ENCODE measurements at regions not wholly inside any gene's neighbourhood (a gene's known extent, or its start where the extent isn't known, plus 50 kb on each side); places are given as distances from the start of the nearest gene placed in this dataset.
"Not testable (repeated sequence)": the region's sequence is repeated elsewhere in the genome, so short reads cannot be mapped to it uniquely, and the experiment has no call there.

DNA sequence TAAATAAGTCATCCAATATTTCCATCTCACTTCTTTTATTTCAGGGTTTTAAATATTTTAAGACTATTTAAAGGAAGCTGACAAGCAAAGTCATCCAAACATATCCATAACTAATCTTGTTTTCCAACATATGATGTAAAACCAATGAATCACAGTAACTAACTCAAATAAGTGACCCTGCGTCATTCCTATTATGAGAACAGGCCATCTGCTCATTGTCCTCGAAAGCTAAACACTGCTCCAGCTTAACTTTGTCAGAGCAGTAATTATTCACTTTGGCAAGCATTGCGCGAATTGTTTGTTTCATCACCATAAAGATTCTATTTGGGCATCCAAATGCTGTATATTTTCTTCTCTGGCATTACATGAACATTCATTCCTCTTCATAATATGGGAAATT lies 99.1 kb downstream of the CAPZA3 start:
- no peak overlapping the region for H3K4me3 ChIP-seq (replicated peaks; ENCODE audit: low read depth, low read length)
- DNase-seq (ENCODE audit: extremely low read depth, low read depth), result no peak
- TF ChIP-seq, protein P1, sequence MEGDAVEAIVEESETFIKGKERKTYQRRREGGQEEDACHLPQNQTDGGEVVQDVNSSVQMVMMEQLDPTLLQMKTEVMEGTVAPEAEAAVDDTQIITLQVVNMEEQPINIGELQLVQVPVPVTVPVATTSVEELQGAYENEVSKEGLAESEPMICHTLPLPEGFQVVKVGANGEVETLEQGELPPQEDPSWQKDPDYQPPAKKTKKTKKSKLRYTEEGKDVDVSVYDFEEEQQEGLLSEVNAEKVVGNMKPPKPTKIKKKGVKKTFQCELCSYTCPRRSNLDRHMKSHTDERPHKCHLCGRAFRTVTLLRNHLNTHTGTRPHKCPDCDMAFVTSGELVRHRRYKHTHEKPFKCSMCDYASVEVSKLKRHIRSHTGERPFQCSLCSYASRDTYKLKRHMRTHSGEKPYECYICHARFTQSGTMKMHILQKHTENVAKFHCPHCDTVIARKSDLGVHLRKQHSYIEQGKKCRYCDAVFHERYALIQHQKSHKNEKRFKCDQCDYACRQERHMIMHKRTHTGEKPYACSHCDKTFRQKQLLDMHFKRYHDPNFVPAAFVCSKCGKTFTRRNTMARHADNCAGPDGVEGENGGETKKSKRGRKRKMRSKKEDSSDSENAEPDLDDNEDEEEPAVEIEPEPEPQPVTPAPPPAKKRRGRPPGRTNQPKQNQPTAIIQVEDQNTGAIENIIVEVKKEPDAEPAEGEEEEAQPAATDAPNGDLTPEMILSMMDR (IDR thresholded peaks at IDR 0.05; ENCODE audit: low read depth, low read length, missing control alignments), result no peak

DNA sequence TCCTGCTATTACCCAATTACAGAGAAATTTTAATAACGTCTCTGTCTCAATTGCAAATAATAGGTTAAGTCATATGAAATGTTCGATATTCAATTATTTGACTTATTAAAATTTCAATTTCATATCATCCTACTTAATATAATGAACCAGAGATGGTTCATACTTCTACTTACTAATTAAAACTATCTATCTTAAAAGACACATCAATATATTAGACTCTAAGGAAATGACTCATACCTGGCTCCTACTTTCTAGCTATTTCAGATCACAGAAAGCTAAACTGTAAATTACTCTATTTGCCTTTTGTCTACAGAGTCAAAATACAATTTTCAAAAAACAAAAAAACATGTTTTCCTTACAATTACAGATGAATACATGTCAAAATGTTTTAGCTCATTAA lies 99.6 kb downstream of the CAPZA3 start:
- TF ChIP-seq, protein P1 (IDR thresholded peaks at IDR 0.05; ENCODE audit: low read depth, low read length, missing control alignments), result no peak
- DNase-seq (ENCODE audit: extremely low read depth, low read depth), result no peak
- H3K4me3 ChIP-seq (replicated peaks; ENCODE audit: low read depth, low read length), result no peak overlapping the region

- not testable (repeated sequence) for DNase-seq (ENCODE audit: extremely low read depth, low read depth); H3K4me3 ChIP-seq (replicated peaks; ENCODE audit: low read depth, low read length)
Measured at GRCh38 chr12:18840997-18841396, 103.1 kb downstream of the CAPZA3 start.

DNA sequence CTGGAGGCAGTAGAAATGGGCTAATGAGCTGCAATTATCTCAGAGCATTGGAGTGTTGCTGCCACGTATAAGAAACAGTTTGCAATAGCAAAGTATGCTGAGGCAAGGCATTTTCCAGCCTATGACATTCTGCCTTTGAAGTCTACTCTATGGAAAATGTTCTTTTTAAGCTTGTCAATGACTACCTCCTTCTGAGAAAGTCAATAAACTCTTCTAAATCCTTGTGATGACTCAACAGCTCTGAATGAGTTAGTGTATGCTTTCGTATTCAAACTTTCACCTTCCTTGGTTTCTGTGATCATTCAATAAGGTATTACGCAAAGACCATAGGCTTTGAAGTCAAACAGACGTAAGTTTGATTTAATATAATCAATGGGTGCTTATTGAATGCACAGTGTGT lies 111.2 kb downstream of the CAPZA3 start:
- TF ChIP-seq, protein P1 (IDR thresholded peaks at IDR 0.05; ENCODE audit: low read depth, low read length, missing control alignments), result no peak
- no peak overlapping the region for H3K4me3 ChIP-seq (replicated peaks; ENCODE audit: low read depth, low read length)
- no peak for DNase-seq (ENCODE audit: extremely low read depth, low read depth)

- H3K4me3 ChIP-seq (replicated peaks; ENCODE audit: low read depth, low read length), result no peak overlapping the region
- DNase-seq (ENCODE audit: extremely low read depth, low read depth), result no peak
- TF ChIP-seq, protein P1 (IDR thresholded peaks at IDR 0.05; ENCODE audit: low read depth, low read length, missing control alignments), result no peak
Measured at GRCh38 chr12:18849761-18850160, 111.8 kb downstream of the CAPZA3 start.

GRCh38 chr12:18850752-18851151 lies 112.8 kb downstream of the CAPZA3 start:
- H3K4me3 ChIP-seq (replicated peaks; ENCODE audit: low read depth, low read length), result no peak overlapping the region

DNA sequence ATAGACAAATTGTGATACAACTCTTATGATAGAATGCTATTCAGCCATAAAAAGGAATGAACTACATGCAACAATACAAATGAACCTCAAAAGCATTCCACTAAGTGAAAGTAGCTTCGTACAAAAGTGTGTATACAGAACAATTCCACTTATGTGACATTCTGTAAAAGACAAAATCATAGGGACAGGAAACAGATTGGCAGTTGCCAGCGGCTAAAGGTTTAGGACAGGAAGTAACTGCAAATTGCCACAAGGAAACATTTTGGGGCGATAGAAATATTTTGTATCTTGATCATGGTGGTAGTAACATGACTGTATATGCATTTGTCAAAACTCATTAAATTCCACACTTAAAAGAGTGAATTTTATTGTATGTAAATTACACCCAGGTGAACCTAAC lies 113.4 kb downstream of the CAPZA3 start:
- DNase-seq (ENCODE audit: extremely low read depth, low read depth), result no peak
- no peak overlapping the region for H3K4me3 ChIP-seq (replicated peaks; ENCODE audit: low read depth, low read length)
- TF ChIP-seq, protein P1 (IDR thresholded peaks at IDR 0.05; ENCODE audit: low read depth, low read length, missing control alignments), result no peak

More at GRCh38 chr12:18850752-18851151, 112.8 kb downstream of the CAPZA3 start:
- DNase-seq (ENCODE audit: extremely low read depth, low read depth), result no peak
- TF ChIP-seq, protein P1 (IDR thresholded peaks at IDR 0.05; ENCODE audit: low read depth, low read length, missing control alignments), result no peak

Data from HFF-Myc (cell line).